Epithelial cell of esophagus (primary cell): ENCODE measurements at regions not wholly inside any gene's neighbourhood (a gene's known extent, or its start where the extent isn't known, plus 50 kb on each side); places are given as distances from the start of the nearest gene placed in this dataset.
A peak's percentile ranks its signal among the peaks of the same experiment; 100 is the strongest.

ENCODE experiments used
- DNase-seq: peaks from one replicate; pipeline ENCODE4 v3.0.0; 2010; ENCODE audit warnings: low read depth
- H3K4me3 ChIP-seq: 2 replicates; pipeline ENCODE4 v1.5.1; 2011; ENCODE audit warnings: mild to moderate bottlenecking, low read length, control low read depth
- CTCF ChIP-seq: IDR thresholded peaks from 2 replicates; pipeline ENCODE4 v1.5.1; 2011; ENCODE audit warnings: low read depth, mild to moderate bottlenecking, low read length, control low read depth, inconsistent platforms; ENCODE audit not compliant: insufficient read depth; ENCODE audit errors: missing control alignments

GRCh38 chr3:98966862-98967546, 65.5 kb upstream of the DCBLD2 start:
- no peak for TF ChIP-seq CTCF
- H3K4me3 ChIP-seq: no peak overlapping the region
- DNase-seq: peak; percentile 78

- peak; percentile 69 for DNase-seq
- H3K4me3 ChIP-seq: no peak overlapping the region
- no peak for TF ChIP-seq CTCF
Measured at GRCh38 chr3:98966434-98966833, 64.9 kb upstream of the DCBLD2 start.

- no peak overlapping the region for H3K4me3 ChIP-seq
- DNase-seq: no peak
- TF ChIP-seq CTCF: no peak
Measured at GRCh38 chr3:98964784-98965183, 63.3 kb upstream of the DCBLD2 start.

- H3K4me3 ChIP-seq: no peak overlapping the region
- no peak for TF ChIP-seq CTCF
- DNase-seq: no peak
Measured at GRCh38 chr3:98963546-98963945, 62.1 kb upstream of the DCBLD2 start.

- no peak for TF ChIP-seq CTCF
Measured at GRCh38 chr3:98962951-98963350, 61.5 kb upstream of the DCBLD2 start.

GRCh38 chr3:98962189-98962930, 60.9 kb upstream of the DCBLD2 start:
- H3K4me3 ChIP-seq: no peak overlapping the region
- no peak for TF ChIP-seq CTCF
- peak; percentile 93 for DNase-seq

More at GRCh38 chr3:98962951-98963350, 61.5 kb upstream of the DCBLD2 start:
- H3K4me3 ChIP-seq: no peak overlapping the region
- DNase-seq: peak; percentile 72
